Fibroblast of lung (primary cell): ENCODE measurements at regions not wholly inside any gene's neighbourhood (a gene's known extent, or its start where the extent isn't known, plus 50 kb on each side); places are given as distances from the start of the nearest gene placed in this dataset.
A peak's percentile ranks its signal among the peaks of the same experiment; 100 is the strongest.

ENCODE experiments used
- DNase-seq, 2 donors: peaks; one replicate each; pipeline versions ENCODE4 v3.0.0 to v3.0.0-alpha.2; 2010; ENCODE audit warnings: low read depth in 2 of 2
- H2AFZ ChIP-seq: 2 replicates; pipeline ENCODE4 v1.5.1; 2012; ENCODE audit warnings: low read length, control low read depth, inconsistent platforms
- H3K27ac ChIP-seq: 2 replicates; pipeline ENCODE4 v1.5.1; 2011; ENCODE audit warnings: low read length, control low read depth; ENCODE audit not compliant: insufficient read depth
- H3K27me3 ChIP-seq: 2 replicates; pipeline ENCODE4 v1.5.1; 2011; ENCODE audit warnings: mild to moderate bottlenecking, low read length; ENCODE audit not compliant: control insufficient read depth, insufficient read depth
- H3K36me3 ChIP-seq: 2 replicates; pipeline ENCODE4 v1.5.1; 2011; ENCODE audit warnings: low read length; ENCODE audit not compliant: control insufficient read depth, insufficient read depth
- H3K4me1 ChIP-seq: 2 replicates; pipeline ENCODE4 v1.5.1; 2011; ENCODE audit warnings: low read length; ENCODE audit not compliant: control insufficient read depth, insufficient read depth; ENCODE audit errors: extremely low read depth
- H3K4me2 ChIP-seq: 2 replicates; pipeline ENCODE4 v1.5.1; 2011; ENCODE audit warnings: low read length, control low read depth; ENCODE audit not compliant: insufficient read depth; ENCODE audit errors: extremely low read depth
- H3K4me3 ChIP-seq, 4 experiments: fragments of 200-600 bp in 1 of 4; sonication (generic) in 1 of 4; replicated peaks in 1 of 4; 2 replicates each; pipeline ENCODE4 v1.5.1; 2011 to 2016; ENCODE audit warnings: low read length in 4 of 4, low read depth in 3 of 4, mild to moderate bottlenecking in 3 of 4, control low read depth in 2 of 4, inconsistent platforms in 1 of 4, mixed read lengths in 1 of 4; ENCODE audit not compliant: insufficient read depth in 1 of 4; ENCODE audit errors: control extremely low read depth in 1 of 4
- H3K79me2 ChIP-seq: 2 replicates; pipeline ENCODE4 v1.5.1; 2012; ENCODE audit warnings: mild to moderate bottlenecking, low read length, inconsistent platforms; ENCODE audit not compliant: control insufficient read depth, insufficient read depth
- H3K9ac ChIP-seq: 2 replicates; pipeline ENCODE4 v1.5.1; 2011; ENCODE audit warnings: mild to moderate bottlenecking, low read length, control low read depth; ENCODE audit not compliant: insufficient read depth
- H3K9me3 ChIP-seq: 2 replicates; pipeline ENCODE4 v1.5.1; 2012; ENCODE audit warnings: low read depth, low read length; ENCODE audit not compliant: control insufficient read depth, insufficient read depth
- H4K20me1 ChIP-seq: 2 replicates; pipeline ENCODE4 v1.5.1; 2011; ENCODE audit warnings: low read length; ENCODE audit not compliant: control insufficient read depth, insufficient read depth; ENCODE audit errors: extremely low read depth
- EZH2 ChIP-seq: IDR thresholded peaks from 2 replicates; pipeline ENCODE4 v1.5.1; 2012; ENCODE audit warnings: low read length, control low read depth, mild to moderate bottlenecking; ENCODE audit errors: missing control alignments
- TF ChIP-seq, protein P1 (sequence below), 2 donors: IDR thresholded peaks in 1 of 2; conservative IDR thresholded peaks in 1 of 2; 1 replicate in 1 of 2; 2 replicates in 1 of 2; pipeline ENCODE4 v1.5.1; 2011 to 2012; ENCODE audit warnings: low read length in 2 of 2, control low read depth in 1 of 2, inconsistent platforms in 1 of 2, low read depth in 1 of 2, mild to moderate bottlenecking in 1 of 2

DNA sequence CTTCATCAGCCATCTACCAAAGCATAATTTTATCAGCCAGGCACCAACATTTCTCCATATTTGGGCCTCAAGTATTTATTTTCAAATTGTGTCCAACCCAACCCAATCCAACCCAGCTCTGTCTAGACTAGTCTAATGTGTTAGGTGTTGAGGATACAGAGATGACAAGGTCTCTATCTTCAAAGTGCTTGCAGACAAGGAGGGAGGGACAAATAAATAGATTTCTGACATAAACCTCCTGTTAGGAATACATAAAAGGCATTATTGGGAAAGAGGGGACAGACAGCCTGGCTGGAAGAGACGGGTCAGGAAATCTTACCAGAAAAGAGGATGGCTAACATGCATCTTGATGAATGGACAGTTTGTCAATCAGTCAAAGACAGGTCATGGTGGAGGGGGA is 115.4 kb upstream of the RPS6KA3 start:
- Histone ChIP-seq H3K9ac (no peak overlapping the region), H3K9me3 (no peaks in the 10 kb centered on the region), H3K4me1 (no peaks in the 10 kb centered on the region), H3K27me3 (no peaks in the 10 kb centered on the region), H3K36me3 (no peaks in the 10 kb centered on the region), H3K4me2 (no peak overlapping the region), H2AFZ (no peak overlapping the region), H3K4me3 (no peak overlapping the region), H4K20me1 (no peaks in the 10 kb centered on the region), H3K27ac (no peak overlapping the region), H3K79me2 (no peaks in the 10 kb centered on the region)
- TF ChIP-seq, protein P1, sequence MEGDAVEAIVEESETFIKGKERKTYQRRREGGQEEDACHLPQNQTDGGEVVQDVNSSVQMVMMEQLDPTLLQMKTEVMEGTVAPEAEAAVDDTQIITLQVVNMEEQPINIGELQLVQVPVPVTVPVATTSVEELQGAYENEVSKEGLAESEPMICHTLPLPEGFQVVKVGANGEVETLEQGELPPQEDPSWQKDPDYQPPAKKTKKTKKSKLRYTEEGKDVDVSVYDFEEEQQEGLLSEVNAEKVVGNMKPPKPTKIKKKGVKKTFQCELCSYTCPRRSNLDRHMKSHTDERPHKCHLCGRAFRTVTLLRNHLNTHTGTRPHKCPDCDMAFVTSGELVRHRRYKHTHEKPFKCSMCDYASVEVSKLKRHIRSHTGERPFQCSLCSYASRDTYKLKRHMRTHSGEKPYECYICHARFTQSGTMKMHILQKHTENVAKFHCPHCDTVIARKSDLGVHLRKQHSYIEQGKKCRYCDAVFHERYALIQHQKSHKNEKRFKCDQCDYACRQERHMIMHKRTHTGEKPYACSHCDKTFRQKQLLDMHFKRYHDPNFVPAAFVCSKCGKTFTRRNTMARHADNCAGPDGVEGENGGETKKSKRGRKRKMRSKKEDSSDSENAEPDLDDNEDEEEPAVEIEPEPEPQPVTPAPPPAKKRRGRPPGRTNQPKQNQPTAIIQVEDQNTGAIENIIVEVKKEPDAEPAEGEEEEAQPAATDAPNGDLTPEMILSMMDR (conservative IDR thresholded peaks at IDR 0.05 in 1 of 2, IDR thresholded peaks at IDR 0.05 in 1 of 2; ENCODE audit: low read depth in 1 of 2, low read length in 2 of 2): no peak
- no peak for DNase-seq

DNA sequence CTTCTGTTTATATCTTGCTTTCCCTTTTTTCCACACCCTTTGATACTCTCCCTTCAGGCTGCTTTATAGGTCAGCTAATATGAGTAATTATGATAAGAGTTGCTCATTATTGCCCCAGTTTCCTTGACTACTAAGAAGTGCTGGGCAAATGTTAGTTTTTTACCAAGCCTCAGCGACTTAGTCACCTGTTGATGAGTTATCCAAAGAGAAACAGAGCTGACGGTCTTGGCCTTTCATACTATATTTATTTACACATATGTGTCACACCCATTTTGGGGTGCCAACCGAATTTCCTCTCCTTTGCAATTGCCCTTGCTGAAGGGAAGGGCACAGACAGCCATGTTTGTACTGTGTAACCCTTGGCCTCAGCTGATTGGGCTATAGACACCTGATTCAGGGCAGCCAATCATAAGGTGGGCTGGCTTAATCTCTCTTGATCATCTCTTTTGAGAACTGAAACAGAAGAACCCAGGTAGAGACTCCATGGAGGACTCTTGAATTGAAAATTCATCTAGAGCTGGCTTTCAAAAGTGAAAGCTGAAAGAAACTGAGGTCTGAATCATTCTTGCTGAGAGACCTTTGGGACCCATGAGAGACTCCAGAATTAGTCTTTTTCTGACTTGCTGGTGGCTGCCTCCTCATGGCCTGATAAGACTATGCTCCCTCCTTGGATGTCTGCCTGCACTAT is 111.7 kb upstream of the RPS6KA3 start:
- TF ChIP-seq, protein P1 (conservative IDR thresholded peaks at IDR 0.05 in 1 of 2, IDR thresholded peaks at IDR 0.05 in 1 of 2; ENCODE audit: low read depth in 1 of 2, low read length in 2 of 2): no peak
- TF ChIP-seq EZH2: no peak
- no peaks in the 10 kb centered on the region for H3K9me3 ChIP-seq
- no peaks in the 10 kb centered on the region for H3K4me1 ChIP-seq
- H3K36me3 ChIP-seq: no peaks in the 10 kb centered on the region
- no peaks in the 10 kb centered on the region for H4K20me1 ChIP-seq
- H2AFZ ChIP-seq: no peak overlapping the region
- H3K4me2 ChIP-seq: no peak overlapping the region
- no peak overlapping the region for H3K4me3 ChIP-seq
- DNase-seq: peak in 1 of 2 donors; percentile 55
- H3K79me2 ChIP-seq: no peaks in the 10 kb centered on the region
- H3K27ac ChIP-seq: no peak overlapping the region
- no peak overlapping the region for H3K9ac ChIP-seq
- no peaks in the 10 kb centered on the region for H3K27me3 ChIP-seq

DNA sequence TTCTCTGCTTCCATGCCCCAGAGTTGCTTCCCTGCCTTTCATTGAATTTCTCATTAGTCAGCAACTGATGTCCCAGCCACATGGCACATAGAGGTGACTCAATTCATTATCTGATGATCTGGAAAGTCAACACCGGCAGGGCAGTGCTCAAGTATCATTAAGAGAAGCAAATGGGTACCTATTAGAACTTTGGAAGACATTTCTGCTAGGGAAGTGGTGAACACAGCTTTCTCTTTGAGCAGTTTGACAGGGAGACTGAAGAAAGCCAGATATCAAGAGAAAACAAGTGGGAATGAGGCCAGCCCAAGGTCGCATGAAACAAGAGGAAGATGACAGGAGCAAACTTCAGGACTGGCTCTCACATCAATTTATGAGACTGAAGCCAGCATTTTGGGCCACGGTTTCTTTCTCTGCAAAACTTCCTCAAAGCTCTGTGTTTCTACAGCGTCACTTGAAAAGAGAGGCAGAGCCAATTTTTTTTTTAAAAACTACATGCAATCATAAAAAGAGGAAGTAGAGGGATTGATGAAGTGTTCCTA is 108.3 kb upstream of the RPS6KA3 start:
- Histone ChIP-seq H3K9me3 (no peaks in the 10 kb centered on the region), H3K36me3 (no peaks in the 10 kb centered on the region), H4K20me1 (no peaks in the 10 kb centered on the region), H3K9ac (no peak overlapping the region), H3K79me2 (no peaks in the 10 kb centered on the region), H3K27ac (no peak overlapping the region), H3K4me1 (no peaks in the 10 kb centered on the region), H3K27me3 (no peaks in the 10 kb centered on the region), H3K4me2 (no peak overlapping the region), H2AFZ (no peak overlapping the region), H3K4me3 (no peak overlapping the region)
- TF ChIP-seq EZH2: no peak
- TF ChIP-seq, protein P1 (conservative IDR thresholded peaks at IDR 0.05 in 1 of 2, IDR thresholded peaks at IDR 0.05 in 1 of 2; ENCODE audit: low read depth in 1 of 2, low read length in 2 of 2): no peak
- no peak for DNase-seq
